Glutamatergic neuron (in vitro differentiated cells): ENCODE measurements at regions not wholly inside any gene's neighbourhood (a gene's known extent, or its start where the extent isn't known, plus 50 kb on each side); places are given as distances from the start of the nearest gene placed in this dataset.

Experiments
- DNase-seq: peaks from one replicate; pipeline ENCODE4 v3.0.0; 2022
- H3K27ac Mint-ChIP-seq: one replicate; pipeline ENCODE4 v1.8.0; 2020; ENCODE audit warnings: mild to moderate bottlenecking, mixed read lengths, inconsistent platforms; ENCODE audit not compliant: unreplicated experiment
- H3K27me3 Mint-ChIP-seq: one replicate; pipeline ENCODE4 v1.8.0; 2020; ENCODE audit warnings: mild to moderate bottlenecking, moderate library complexity, mixed read lengths, inconsistent platforms; ENCODE audit not compliant: unreplicated experiment
- H3K36me3 Mint-ChIP-seq: one replicate; pipeline ENCODE4 v1.8.0; 2020; ENCODE audit warnings: mild to moderate bottlenecking, mixed read lengths, inconsistent platforms; ENCODE audit not compliant: unreplicated experiment
- H3K4me1 Mint-ChIP-seq: one replicate; pipeline ENCODE4 v1.8.0; 2020; ENCODE audit warnings: mild to moderate bottlenecking, low read depth, mixed read lengths, inconsistent platforms; ENCODE audit not compliant: unreplicated experiment
- H3K4me3 Mint-ChIP-seq: one replicate; pipeline ENCODE4 v1.8.0; 2020; ENCODE audit warnings: mild to moderate bottlenecking, mixed read lengths, inconsistent platforms; ENCODE audit not compliant: unreplicated experiment
- H3K9me3 Mint-ChIP-seq: one replicate; pipeline ENCODE4 v1.8.0; 2020; ENCODE audit warnings: mild to moderate bottlenecking, moderate library complexity, mixed read lengths, inconsistent platforms; ENCODE audit not compliant: unreplicated experiment
- TF ChIP-seq, protein P1 (sequence below): fragments of 200-600 bp; sonication (generic); IDR thresholded peaks from one replicate; pipeline ENCODE4 v1.5.0; 2021; ENCODE audit not compliant: partially characterized antibody, unreplicated experiment

DNA sequence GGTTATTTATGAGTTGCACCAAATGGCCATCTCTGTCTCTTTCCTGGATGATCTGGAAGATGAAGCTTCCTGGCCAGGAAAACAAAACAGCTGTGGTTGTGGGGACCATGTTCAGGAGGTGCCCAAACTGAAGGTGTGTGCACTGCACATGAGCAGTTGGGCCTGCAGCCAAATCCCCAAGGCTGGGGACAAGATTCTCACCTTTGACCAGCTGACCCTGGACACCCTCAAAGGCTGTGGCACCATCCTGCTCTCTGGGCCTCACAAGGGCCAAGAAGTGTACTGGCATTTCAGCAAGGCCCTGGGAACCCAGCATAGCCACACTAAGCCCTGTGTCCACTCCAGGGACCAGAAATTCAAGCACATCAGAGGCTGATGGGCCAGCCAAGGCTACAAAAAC, 84.2 kb downstream of the KCNRG start:
- peaks cover 11% of the 10 kb centered on the region for H3K36me3 Mint-ChIP-seq
- no peak overlapping the region for H3K27ac Mint-ChIP-seq
- TF ChIP-seq, protein P1, sequence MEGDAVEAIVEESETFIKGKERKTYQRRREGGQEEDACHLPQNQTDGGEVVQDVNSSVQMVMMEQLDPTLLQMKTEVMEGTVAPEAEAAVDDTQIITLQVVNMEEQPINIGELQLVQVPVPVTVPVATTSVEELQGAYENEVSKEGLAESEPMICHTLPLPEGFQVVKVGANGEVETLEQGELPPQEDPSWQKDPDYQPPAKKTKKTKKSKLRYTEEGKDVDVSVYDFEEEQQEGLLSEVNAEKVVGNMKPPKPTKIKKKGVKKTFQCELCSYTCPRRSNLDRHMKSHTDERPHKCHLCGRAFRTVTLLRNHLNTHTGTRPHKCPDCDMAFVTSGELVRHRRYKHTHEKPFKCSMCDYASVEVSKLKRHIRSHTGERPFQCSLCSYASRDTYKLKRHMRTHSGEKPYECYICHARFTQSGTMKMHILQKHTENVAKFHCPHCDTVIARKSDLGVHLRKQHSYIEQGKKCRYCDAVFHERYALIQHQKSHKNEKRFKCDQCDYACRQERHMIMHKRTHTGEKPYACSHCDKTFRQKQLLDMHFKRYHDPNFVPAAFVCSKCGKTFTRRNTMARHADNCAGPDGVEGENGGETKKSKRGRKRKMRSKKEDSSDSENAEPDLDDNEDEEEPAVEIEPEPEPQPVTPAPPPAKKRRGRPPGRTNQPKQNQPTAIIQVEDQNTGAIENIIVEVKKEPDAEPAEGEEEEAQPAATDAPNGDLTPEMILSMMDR = no peak
- peaks cover 2% of the 10 kb centered on the region for H3K27me3 Mint-ChIP-seq
- H3K4me1 Mint-ChIP-seq = no peaks in the 10 kb centered on the region
- no peaks in the 10 kb centered on the region for H3K9me3 Mint-ChIP-seq
- H3K4me3 Mint-ChIP-seq = no peak overlapping the region
- DNase-seq = no peak

DNA sequence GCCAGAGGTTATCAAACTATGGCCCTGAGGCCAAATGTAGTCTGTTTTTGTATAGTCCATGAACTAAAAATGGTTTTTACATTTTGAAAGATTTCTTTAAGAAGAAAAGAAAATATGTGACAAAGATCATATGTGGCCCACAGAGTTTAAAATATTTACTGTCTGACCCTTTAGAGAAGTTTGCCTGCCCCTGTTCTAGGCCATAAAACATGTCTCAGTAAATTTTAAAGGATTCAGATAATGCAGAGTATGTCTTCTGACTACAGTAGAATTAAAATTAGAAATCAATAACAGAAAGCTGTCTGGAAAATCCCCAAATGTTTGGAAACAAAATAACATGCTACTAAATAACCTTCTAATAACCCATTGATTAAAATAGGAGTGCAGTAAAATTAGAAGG, 86.3 kb downstream of the KCNRG start:
- no peak overlapping the region for H3K4me3 Mint-ChIP-seq
- DNase-seq = no peak
- H3K27ac Mint-ChIP-seq = no peak overlapping the region
- H3K27me3 Mint-ChIP-seq = peaks cover 2% of the 10 kb centered on the region
- peaks cover 11% of the 10 kb centered on the region for H3K36me3 Mint-ChIP-seq
- no peaks in the 10 kb centered on the region for H3K9me3 Mint-ChIP-seq
- H3K4me1 Mint-ChIP-seq = no peaks in the 10 kb centered on the region
- TF ChIP-seq, protein P1 = no peak

DNA sequence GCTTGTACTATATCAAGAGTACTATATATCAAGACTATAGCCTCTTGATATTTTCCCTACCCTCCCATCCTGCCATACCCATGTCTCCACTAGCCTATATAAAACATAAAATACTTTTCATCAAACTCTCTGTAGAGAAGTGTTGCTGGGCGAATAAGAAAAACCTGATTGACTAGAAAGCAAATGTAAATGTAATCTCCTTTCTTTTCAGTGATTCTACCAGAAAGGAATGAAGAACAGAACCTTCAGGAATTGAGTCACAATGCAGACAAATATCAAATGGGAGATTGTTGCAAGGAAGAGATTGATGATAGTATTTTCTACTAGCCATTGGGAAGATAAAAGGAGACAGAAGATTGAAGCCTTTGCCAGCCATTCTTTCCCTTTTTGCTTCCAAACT, 89.2 kb downstream of the KCNRG start:
- H3K9me3 Mint-ChIP-seq = no peaks in the 10 kb centered on the region
- no peak overlapping the region for H3K27ac Mint-ChIP-seq

DNA sequence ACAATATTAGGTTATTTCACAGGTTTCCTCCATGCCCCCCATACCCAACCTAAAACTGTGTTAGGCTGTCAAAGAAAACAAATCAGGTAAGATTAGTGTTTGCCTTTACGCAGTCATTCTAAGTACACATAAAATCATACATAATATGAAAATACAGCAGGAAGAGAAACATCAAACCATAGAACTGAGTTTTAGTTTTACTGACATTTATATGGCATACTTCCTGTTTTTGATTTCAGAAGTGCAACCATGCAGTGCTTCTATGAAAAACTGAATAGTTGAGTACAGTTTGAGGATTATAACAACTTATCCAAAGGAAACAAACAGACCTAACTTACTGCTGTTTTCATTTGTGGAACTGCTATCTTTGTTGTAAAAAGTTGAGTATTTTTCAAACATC, 91.3 kb downstream of the KCNRG start:
- Mint-ChIP-seq H3K4me1 (no peaks in the 10 kb centered on the region), H3K9me3 (no peaks in the 10 kb centered on the region), H3K4me3 (no peak overlapping the region), H3K27me3 (no peaks in the 10 kb centered on the region), H3K27ac (no peak overlapping the region), H3K36me3 (no peaks in the 10 kb centered on the region)
- DNase-seq = no peak
- TF ChIP-seq, protein P1 = no peak

More for the DNA sequence above, 89.2 kb downstream of the KCNRG start:
- H3K36me3 Mint-ChIP-seq = no peaks in the 10 kb centered on the region
- no peak overlapping the region for H3K4me3 Mint-ChIP-seq
- TF ChIP-seq, protein P1 = no peak
- no peaks in the 10 kb centered on the region for H3K4me1 Mint-ChIP-seq
- no peaks in the 10 kb centered on the region for H3K27me3 Mint-ChIP-seq
- no peak for DNase-seq

DNA sequence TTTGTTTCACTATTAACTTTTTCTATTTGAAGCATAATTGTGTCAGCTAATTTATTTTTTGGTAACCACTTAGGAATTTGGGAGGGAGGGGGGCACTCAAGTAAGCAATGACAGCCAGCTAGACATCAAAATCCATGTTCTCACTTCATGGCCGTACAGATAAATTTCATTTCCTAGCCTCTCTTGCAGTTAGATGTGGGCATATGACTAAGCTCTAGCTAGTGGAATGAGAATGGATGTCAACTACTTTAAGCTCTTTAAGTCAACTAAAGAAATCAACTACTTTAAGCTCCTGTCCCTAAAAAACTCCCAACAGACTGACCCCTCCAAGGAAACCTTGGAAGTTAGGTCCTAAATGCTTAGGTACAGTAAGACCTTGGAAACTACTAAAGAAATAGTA, 92.0 kb downstream of the KCNRG start:
- no peak for DNase-seq
- no peak overlapping the region for H3K4me3 Mint-ChIP-seq
- H3K36me3 Mint-ChIP-seq = no peaks in the 10 kb centered on the region
- H3K9me3 Mint-ChIP-seq = no peaks in the 10 kb centered on the region
- no peaks in the 10 kb centered on the region for H3K27me3 Mint-ChIP-seq
- no peak overlapping the region for H3K27ac Mint-ChIP-seq
- TF ChIP-seq, protein P1 = no peak
- H3K4me1 Mint-ChIP-seq = no peaks in the 10 kb centered on the region
